Hematopoietic multipotent progenitor cell (in vitro differentiated cells): ENCODE measurements at regions not wholly inside any gene's neighbourhood (a gene's known extent, or its start where the extent isn't known, plus 50 kb on each side); places are given as distances from the start of the nearest gene placed in this dataset.
"Not testable (repeated sequence)": the region's sequence is repeated elsewhere in the genome, so short reads cannot be mapped to it uniquely, and the experiment has no call there.

ENCODE experiments used
- DNase-seq, 3 donors: peaks; one replicate each; pipeline ENCODE4 v3.0.0-alpha.2; 2011 to 2015; ENCODE audit warnings: low read depth in 2 of 3, low spot score in 2 of 3

- DNase-seq = no peak
Observed at GRCh38 chr5:124557761-124558160, 188.7 kb downstream of the ZNF608 start.

GRCh38 chr5:124554746-124555578 lies 191.5 kb downstream of the ZNF608 start:
- DNase-seq = no peak

GRCh38 chr5:124553911-124554310 lies 192.5 kb downstream of the ZNF608 start:
- no peak for DNase-seq

GRCh38 chr5:124552526-124552925 lies 193.9 kb downstream of the ZNF608 start:
- DNase-seq = no peak

- DNase-seq = no peak
Observed at GRCh38 chr5:124551939-124552279, 194.5 kb downstream of the ZNF608 start.

- no peak for DNase-seq
Observed at GRCh38 chr5:124550731-124551130, 195.7 kb downstream of the ZNF608 start.

GRCh38 chr5:124549891-124550436 lies 196.5 kb downstream of the ZNF608 start:
- DNase-seq = no peak

GRCh38 chr5:124546643-124547042 lies 199.8 kb downstream of the ZNF608 start:
- DNase-seq = peak in 2 of 3 donors; percentile 18 to 65

GRCh38 chr5:124544366-124545055 lies 201.9 kb downstream of the ZNF608 start:
- peak in 1 of 3 donors; percentile 20 for DNase-seq

- DNase-seq = no peak
Observed at GRCh38 chr5:124538931-124539330, 207.5 kb downstream of the ZNF608 start.

GRCh38 chr5:124538191-124538590 lies 208.2 kb downstream of the ZNF608 start:
- DNase-seq = no peak

GRCh38 chr5:124537522-124537921 lies 208.9 kb downstream of the ZNF608 start:
- no peak for DNase-seq

- no peak for DNase-seq
Observed at GRCh38 chr5:124537107-124537506, 209.3 kb downstream of the ZNF608 start.

GRCh38 chr5:124536333-124536732 lies 210.1 kb downstream of the ZNF608 start:
- no peak for DNase-seq

GRCh38 chr5:124530916-124531315 lies 215.5 kb downstream of the ZNF608 start:
- no peak for DNase-seq

- DNase-seq = no peak
Observed at GRCh38 chr5:124528838-124529237, 217.6 kb downstream of the ZNF608 start.

- no peak for DNase-seq
Observed at GRCh38 chr5:124527220-124527991, 219.0 kb downstream of the ZNF608 start.

- not testable (repeated sequence) for DNase-seq
Observed at GRCh38 chr5:124526079-124526478, 220.4 kb downstream of the ZNF608 start.

- peak in 1 of 3 donors; percentile 35 for DNase-seq
Observed at GRCh38 chr5:124524552-124525232, 221.7 kb downstream of the ZNF608 start.

- DNase-seq = no peak
Observed at GRCh38 chr5:124523897-124524296, 222.5 kb downstream of the ZNF608 start.
